H1 (cell line): ENCODE measurements at regions not wholly inside any gene's neighbourhood (a gene's known extent, or its start where the extent isn't known, plus 50 kb on each side); places are given as distances from the start of the nearest gene placed in this dataset.

Experiments
- CTCF ChIA-PET: fragments of 300-600 bp; sonication (Branson Sonifier 250); formaldehyde crosslinking; loops from one replicate; lab custom pipeline; 2021; ENCODE audit not compliant: partially characterized antibody; lab: Charles Lee
- POLR2A ChIA-PET: fragments of 300-600 bp; sonication (Branson Sonifier 250); formaldehyde crosslinking; loops from one replicate; lab custom pipeline; 2021; ENCODE audit warnings: inconsistent platforms; ENCODE audit not compliant: partially characterized antibody; lab: Charles Lee
- DNase-seq, 2 experiments: peaks; one replicate each; pipeline versions ENCODE4 v3.0.0 to v3.0.0-alpha.2; 2010 to 2022; ENCODE audit warnings: low spot score in 2 of 2, low read depth in 1 of 2, mixed read lengths in 1 of 2
- FAIRE-seq: peaks from 2 replicates; lab custom pipeline; 2011; peaks lifted over from hg19 to GRCh38; lab: Jason Lieb, UNC
- H2AFZ ChIP-seq: 2 replicates; pipeline ENCODE4 v1.8.1; 2012; ENCODE audit warnings: low read length, inconsistent platforms
- H2AK5ac ChIP-seq: 2 replicates; pipeline ENCODE4 v1.6.1; 2013; ENCODE audit warnings: low read depth, low read length
- H2BK120ac ChIP-seq: replicated peaks from 2 replicates; pipeline ENCODE3; 2013; ENCODE audit warnings: low read depth, low read length, inconsistent platforms
- H2BK12ac ChIP-seq: 2 replicates; pipeline ENCODE4 v1.6.1; 2013; ENCODE audit warnings: low read depth, low read length
- H2BK15ac ChIP-seq: 2 replicates; pipeline ENCODE4 v1.6.1; 2013; ENCODE audit warnings: low read length
- H2BK20ac ChIP-seq: 2 replicates; pipeline ENCODE4 v1.6.1; 2013; ENCODE audit warnings: low read length
- H2BK5ac ChIP-seq: 2 replicates; pipeline ENCODE4 v1.6.1; 2013; ENCODE audit warnings: low read depth, low read length
- H3K14ac ChIP-seq: 2 replicates; pipeline ENCODE4 v1.6.1; 2013; ENCODE audit warnings: inconsistent platforms; ENCODE audit not compliant: insufficient read length
- H3K18ac ChIP-seq: 2 replicates; pipeline ENCODE4 v1.6.1; 2013; ENCODE audit warnings: low read length; ENCODE audit errors: extremely low read depth
- H3K23ac ChIP-seq: 2 replicates; pipeline ENCODE4 v1.6.1; 2013; ENCODE audit warnings: inconsistent platforms; ENCODE audit not compliant: insufficient read length
- H3K23me2 ChIP-seq: 2 replicates; pipeline ENCODE4 v1.6.1; 2013; ENCODE audit warnings: low read depth, low read length
- H3K27ac ChIP-seq: 2 replicates; pipeline ENCODE4 v1.6.1; 2011; ENCODE audit warnings: low read depth, low read length, inconsistent platforms
- H3K27me3 ChIP-seq, 4 experiments: replicated peaks in 1 of 4; 1 replicate in 1 of 4; 2 replicates in 3 of 4; pipeline versions ENCODE4 v1.6.1 to v1.8.1; 2011 to 2013; ENCODE audit warnings: low read length in 3 of 4, mild to moderate bottlenecking in 3 of 4, inconsistent platforms in 2 of 4, mixed read lengths in 2 of 4, moderate library complexity in 1 of 4; ENCODE audit not compliant: control insufficient read depth in 3 of 4, insufficient read depth in 3 of 4; ENCODE audit errors: extremely low read depth in 1 of 4
- H3K36me3 ChIP-seq, 4 experiments: 2 replicates each; pipeline versions ENCODE4 v1.6.1 to v1.8.1; 2011 to 2013; ENCODE audit warnings: mild to moderate bottlenecking in 4 of 4, low read length in 3 of 4, moderate library complexity in 2 of 4, control low read depth in 1 of 4, inconsistent platforms in 1 of 4; ENCODE audit not compliant: insufficient read depth in 4 of 4, control insufficient read depth in 2 of 4
- H3K4ac ChIP-seq: replicated peaks from 2 replicates; pipeline ENCODE3; 2013; ENCODE audit warnings: low read length, low read depth, mixed read lengths, inconsistent platforms; ENCODE audit not compliant: insufficient read length
- H3K4me1 ChIP-seq, 4 experiments: replicated peaks in 1 of 4; 1 replicate in 1 of 4; 2 replicates in 3 of 4; pipeline versions ENCODE4 v1.6.1 to v1.8.1; 2011 to 2013; ENCODE audit warnings: low read length in 3 of 4, inconsistent platforms in 2 of 4, mixed read lengths in 1 of 4; ENCODE audit not compliant: insufficient read depth in 4 of 4, control insufficient read depth in 3 of 4
- H3K4me2 ChIP-seq, 2 experiments: 2 replicates each; pipeline versions ENCODE4 v1.6.1 to v1.8.1; 2011 to 2013; ENCODE audit warnings: low read depth in 2 of 2, low read length in 2 of 2, control low read depth in 1 of 2, inconsistent platforms in 1 of 2, mild to moderate bottlenecking in 1 of 2; ENCODE audit not compliant: insufficient read depth in 1 of 2
- H3K4me3 ChIP-seq, 4 experiments: fragments of 200-600, 300-600 bp in 1 of 4; sonication (generic), shearing (Covaris generic), sonication (Bioruptor Twin) in 1 of 4; 2 replicates each; pipeline versions ENCODE4 v1.5.1 to v1.8.1; 2011 to 2016; ENCODE audit warnings: low read length in 4 of 4, low read depth in 3 of 4, control low read depth in 2 of 4, inconsistent platforms in 2 of 4, mild to moderate bottlenecking in 2 of 4, mixed read lengths in 1 of 4, moderate library complexity in 1 of 4; ENCODE audit not compliant: insufficient read depth in 2 of 4; ENCODE audit errors: extremely low read depth in 1 of 4
- H3K56ac ChIP-seq: replicated peaks from 2 replicates; pipeline ENCODE3; 2013; ENCODE audit warnings: low read depth, mild to moderate bottlenecking, mixed read lengths, low read length, inconsistent platforms; ENCODE audit not compliant: insufficient read length
- H3K79me1 ChIP-seq: 2 replicates; pipeline ENCODE4 v1.6.1; 2013; ENCODE audit warnings: low read depth, low read length, control low read depth
- H3K79me2 ChIP-seq, 2 experiments: 2 replicates each; pipeline versions ENCODE4 v1.6.1 to v1.8.1; 2012 to 2013; ENCODE audit warnings: low read length in 2 of 2, mild to moderate bottlenecking in 2 of 2, inconsistent platforms in 1 of 2; ENCODE audit not compliant: insufficient read depth in 2 of 2, control insufficient read depth in 1 of 2
- H3K9ac ChIP-seq, 4 experiments: replicated peaks in 1 of 4; 1 replicate in 1 of 4; 2 replicates in 3 of 4; pipeline versions ENCODE4 v1.6.1 to v1.8.1; 2011 to 2013; ENCODE audit warnings: low read depth in 3 of 4, low read length in 3 of 4, control low read depth in 2 of 4, mild to moderate bottlenecking in 2 of 4, moderate library complexity in 2 of 4, inconsistent platforms in 1 of 4; ENCODE audit errors: extremely low read depth in 1 of 4
- H3K9me3 ChIP-seq, 2 experiments: 2 replicates each; pipeline versions ENCODE4 v1.6.1 to v1.8.1; 2012 to 2013; ENCODE audit warnings: mild to moderate bottlenecking in 2 of 2, moderate library complexity in 2 of 2, control low read depth in 1 of 2, inconsistent platforms in 1 of 2, low read depth in 1 of 2, low read length in 1 of 2, mixed read lengths in 1 of 2; ENCODE audit not compliant: insufficient read depth in 2 of 2
- H4K20me1 ChIP-seq, 2 experiments: replicated peaks in 1 of 2; 2 replicates each; pipeline versions ENCODE3 to v1.8.1; 2011 to 2013; ENCODE audit warnings: inconsistent platforms in 2 of 2, low read length in 2 of 2, mild to moderate bottlenecking in 1 of 2; ENCODE audit not compliant: insufficient read depth in 2 of 2, control insufficient read depth in 1 of 2
- H4K5ac ChIP-seq: 2 replicates; pipeline ENCODE4 v1.6.1; 2013; ENCODE audit warnings: low read length, low read depth, mixed read lengths, inconsistent platforms; ENCODE audit not compliant: insufficient read length
- H4K8ac ChIP-seq: 2 replicates; pipeline ENCODE4 v1.8.0; 2013; ENCODE audit warnings: mild to moderate bottlenecking, moderate library complexity, low read length, inconsistent platforms; ENCODE audit not compliant: insufficient read depth; ENCODE audit errors: extremely low read depth
- H4K91ac ChIP-seq: replicated peaks from 2 replicates; pipeline ENCODE3; 2013; ENCODE audit warnings: low read length, mixed read lengths, inconsistent platforms; ENCODE audit not compliant: insufficient read length
- CBX5 ChIP-seq: fragments of 300-800, 300-1000 bp; sonication (generic); IDR thresholded peaks from 2 replicates; pipeline ENCODE4 v1.7.1; 2016; ENCODE audit warnings: antibody characterized with exemption, low read length, low read depth
- FOSL1 ChIP-seq: IDR thresholded peaks from 2 replicates; pipeline ENCODE4 v1.6.1; 2011; ENCODE audit warnings: mild to moderate bottlenecking, low read depth, low read length, moderate library complexity; ENCODE audit not compliant: insufficient read depth
- HDAC2 ChIP-seq, 2 experiments: fragments of 300-600 bp in 1 of 2; sonication (generic) in 1 of 2; IDR thresholded peaks; 2 replicates each; pipeline ENCODE4 v1.6.1; 2011 to 2012; ENCODE audit warnings: low read depth in 2 of 2, low read length in 2 of 2, mild to moderate bottlenecking in 2 of 2, moderate library complexity in 2 of 2, borderline replicate concordance in 1 of 2, inconsistent platforms in 1 of 2
- JUN ChIP-seq: IDR thresholded peaks from 2 replicates; pipeline ENCODE4 v1.6.1; 2011; ENCODE audit warnings: low read depth, mild to moderate bottlenecking, improper control_type of control experiment, low read length
- KDM5A ChIP-seq: fragments of 200-600 bp; IDR thresholded peaks from 2 replicates; pipeline ENCODE4 v1.7.1; 2012; ENCODE audit warnings: mild to moderate bottlenecking, low read length, inconsistent platforms, mixed read lengths
- TBP ChIP-seq: IDR thresholded peaks from 2 replicates; pipeline ENCODE4 v1.6.1; 2011; ENCODE audit warnings: low read depth, low read length, improper control_type of control experiment
- TCF12 ChIP-seq: IDR thresholded peaks from 2 replicates; pipeline ENCODE4 v1.6.1; 2011; ENCODE audit warnings: low read depth, mild to moderate bottlenecking, low read length
- WGBS, 2 experiments: shearing (Covaris generic) in 1 of 2; methylation state at CpG; one replicate each; pipeline versions ENCODE4 v1.1.6 to v1.1.7; 2013 to 2015; ENCODE audit warnings: low lambda C conversion rate in 2 of 2, mixed read lengths in 2 of 2, inconsistent platforms in 1 of 2, low coverage in 1 of 2, missing lambda C conversion rate in 1 of 2; ENCODE audit not compliant: insufficient replicate concordance in 2 of 2, insufficient coverage in 1 of 2, insufficient read length in 1 of 2; ENCODE audit errors: extremely low coverage in 1 of 2, missing lambda C conversion rate in 1 of 2; 5-methylcytosine and 5-hydroxymethylcytosine counted together

DNA sequence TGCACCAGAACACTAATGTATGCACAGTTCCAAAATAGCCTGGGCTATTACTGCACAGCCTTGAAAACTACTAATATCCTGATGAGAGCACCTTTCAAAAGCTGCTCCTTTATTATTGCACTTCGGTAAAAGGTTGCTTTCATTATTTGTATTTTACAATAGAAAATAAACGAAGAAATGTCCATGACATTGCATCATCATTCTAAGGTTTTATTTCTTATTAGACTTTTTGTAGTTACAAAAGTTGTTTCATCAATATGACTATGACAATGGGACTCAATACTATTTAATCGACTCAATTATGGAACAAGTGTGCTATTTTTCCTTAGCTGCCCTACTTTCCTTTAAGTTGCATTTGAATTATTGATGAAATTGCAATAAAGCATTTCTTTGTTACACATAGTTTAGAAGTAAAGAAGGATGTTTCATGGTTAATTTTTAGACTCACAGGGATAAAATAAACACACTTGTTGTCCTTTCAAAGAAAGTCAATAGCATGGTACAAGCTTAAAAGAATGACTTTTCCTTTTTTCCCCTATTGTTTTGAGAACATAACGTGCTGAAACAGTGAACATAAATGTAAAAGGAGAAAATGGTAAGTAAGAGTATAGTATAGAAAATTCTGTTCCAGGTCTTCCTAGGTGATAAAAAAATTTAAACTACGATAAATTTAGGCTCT, 407.6 kb downstream of the BCAT1 start:
- DNase-seq = no peak

More for the DNA sequence above, 407.6 kb downstream of the BCAT1 start:
- no peak overlapping the region for H3K4me3 ChIP-seq
- 85% methylated on average over 5 of the region's 5 CpGs; no CpG with 5 or more reads in 1 of the 2 experiments for WGBS, 2 experiments
- no peaks in the 10 kb centered on the region for H3K9me3 ChIP-seq
- H2BK15ac ChIP-seq = no peak overlapping the region
- H3K56ac ChIP-seq = no peak overlapping the region
- H3K9ac ChIP-seq = no peak overlapping the region
- no peak overlapping the region for H4K8ac ChIP-seq
- H4K5ac ChIP-seq = no peak overlapping the region
- H2AFZ ChIP-seq = no peak overlapping the region
- H3K27ac ChIP-seq = no peak overlapping the region
- no peak overlapping the region for H2BK20ac ChIP-seq
- POLR2A ChIA-PET = interaction anchor here (1.2 kb wide), 1 partner anchor 21 kb away, joined by 4 read pairs; no protein-coding TSS in a partner anchor
- H3K79me2 ChIP-seq = no peaks in the 10 kb centered on the region
- no peak overlapping the region for H3K4me2 ChIP-seq
- no peaks in the 10 kb centered on the region; a peak in 1 of 7 replicates for H3K4me1 ChIP-seq
- no peak overlapping the region for H3K23ac ChIP-seq
- H3K23me2 ChIP-seq = no peaks in the 10 kb centered on the region; the same call in 1 of the 2 replicates
- no peak overlapping the region for H3K4ac ChIP-seq
- H3K36me3 ChIP-seq = no peaks in the 10 kb centered on the region
- no peak overlapping the region for H2BK12ac ChIP-seq
- TF ChIP-seq TCF12 (no peak), HDAC2 (IDR thresholded peaks at IDR 0.05; ENCODE audit: borderline replicate concordance in 1 of 2, low read depth in 2 of 2, low read length in 2 of 2) (no peak), KDM5A (no peak), TBP (no peak), CBX5 (no peak), JUN (no peak), FOSL1 (no peak)
- TF ChIP-seq, all 59 proteins: peak for 0
- H2BK5ac ChIP-seq = no peak overlapping the region
- no peak for FAIRE-seq
- H3K27me3 ChIP-seq = no peaks in the 10 kb centered on the region
- CTCF ChIA-PET = no interaction called here
- H2BK120ac ChIP-seq = no peak overlapping the region
- no peak overlapping the region for H3K14ac ChIP-seq
- H4K20me1 ChIP-seq = no peaks in the 10 kb centered on the region
- no peaks in the 10 kb centered on the region for H3K79me1 ChIP-seq
- H3K18ac ChIP-seq = no peak overlapping the region
- no peak overlapping the region for H4K91ac ChIP-seq
- no peak overlapping the region for H2AK5ac ChIP-seq
